Right lobe of liver (tissue), 6 donors: ENCODE measurements at regions not wholly inside any gene's neighbourhood (a gene's known extent, or its start where the extent isn't known, plus 50 kb on each side); places are given as distances from the start of the nearest gene placed in this dataset.

ENCODE experiments used
- ATAC-seq, 4 donors: fragments of 200-7000 bp; cut with Tn5 transposase; one replicate each; pipeline ENCODE4 v1.9.1; 2020; ENCODE audit warnings: mild to moderate bottlenecking in 4 of 4, moderate library complexity in 4 of 4
- DNase-seq, 3 donors: peaks; one replicate each; pipeline ENCODE4 v3.0.0-alpha.2; 2020
- H3K27ac ChIP-seq, 3 donors: fragments of 200-600 bp; one replicate each; pipeline ENCODE4 v1.8.0; 2022
- H3K27me3 ChIP-seq, 2 donors: fragments of 200-600 bp; one replicate each; pipeline ENCODE4 v1.8.0; 2022
- H3K36me3 ChIP-seq, 4 donors: fragments of 200-600 bp; sonication (generic) in 1 of 4; one replicate each; pipeline versions ENCODE4 v1.5.1 to v1.8.0; 2017 to 2022; ENCODE audit warnings: control low read depth in 1 of 4
- H3K4me1 ChIP-seq, 4 donors: fragments of 200-600 bp; sonication (generic) in 1 of 4; one replicate each; pipeline versions ENCODE4 v1.5.1 to v1.8.0; 2017 to 2022; ENCODE audit warnings: control low read depth in 1 of 4
- H3K4me3 ChIP-seq, 3 donors: fragments of 200-600 bp; one replicate each; pipeline ENCODE4 v1.8.0; 2022
- H3K9me3 ChIP-seq, 4 donors: fragments of 200-600 bp; sonication (generic) in 1 of 4; one replicate each; pipeline versions ENCODE4 v1.5.1 to v1.8.0; 2017 to 2022; ENCODE audit warnings: control low read depth in 1 of 4
- CTCF ChIP-seq, 4 donors: fragments of 200-600 bp in 3 of 4; fragments of 450-650 bp in 1 of 4; IDR thresholded peaks; one replicate each; pipeline versions ENCODE4 v1.5.1 to v1.8.0; 2016 to 2022; ENCODE audit warnings: antibody characterized with exemption in 4 of 4, mild to moderate bottlenecking in 2 of 4
- POLR2A ChIP-seq: fragments of 450-650 bp; IDR thresholded peaks from one replicate; pipeline ENCODE4 v1.6.1; 2017; ENCODE audit warnings: antibody characterized with exemption, mild to moderate bottlenecking
- WGBS: methylation state at CpG from one replicate; pipeline ENCODE4 v1.1.6; 2018; ENCODE audit warnings: low coverage, low lambda C conversion rate; ENCODE audit not compliant: insufficient coverage; ENCODE audit errors: missing lambda C conversion rate; 5-methylcytosine and 5-hydroxymethylcytosine counted together
- intact Hi-C, 2 donors: fragments of 100-400 bp; cut with DNase I; formaldehyde crosslinking; loops; one replicate each; pipeline versions ENCODE4 v1.11.2 to v1.14.1; 2022
- donor health status: DM: no; HTN: yes; CAD: no.
- donor health status: DM: no; HTN: no; CAD: no.
- donor health status: DM: no; HTN: no; CAD: no.
- donor health status: DM: no; HTN: yes; CAD: no.
- donor health status: DM: no; HTN: yes; CAD: no.

GRCh38 chr18:78497641-78498040, 482.0 kb upstream of the SALL3 start:
- H3K27me3 ChIP-seq = no peaks in the 10 kb centered on the region
- intact Hi-C loops = no loop called here
- ATAC-seq (no peak), DNase-seq (no peak)
- 30% methylated on average over 5 of the region's 13 CpGs for WGBS
- TF ChIP-seq CTCF (IDR thresholded peaks at IDR 0.05) (no peak), POLR2A (no peak)
- H3K4me3 ChIP-seq = no peak overlapping the region
- no peak overlapping the region for H3K27ac ChIP-seq
- no peaks in the 10 kb centered on the region for H3K36me3 ChIP-seq
- H3K9me3 ChIP-seq = no peaks in the 10 kb centered on the region
- H3K4me1 ChIP-seq = no peaks in the 10 kb centered on the region

- no peak for DNase-seq
- H3K27ac ChIP-seq = no peak overlapping the region
- ATAC-seq = no peak
- H3K9me3 ChIP-seq = no peaks in the 10 kb centered on the region
- H3K27me3 ChIP-seq = no peaks in the 10 kb centered on the region
- 69% methylated on average over 9 of the region's 15 CpGs for WGBS
- intact Hi-C loops = no loop called here
- no peak for TF ChIP-seq POLR2A
- TF ChIP-seq CTCF (IDR thresholded peaks at IDR 0.05) = no peak
- no peaks in the 10 kb centered on the region for H3K36me3 ChIP-seq
- H3K4me3 ChIP-seq = no peak overlapping the region
- no peaks in the 10 kb centered on the region for H3K4me1 ChIP-seq
Measured at GRCh38 chr18:78499586-78499985, 480.0 kb upstream of the SALL3 start.

- intact Hi-C loops = no loop called here
- Histone ChIP-seq H3K27ac (no peak overlapping the region), H3K9me3 (no peaks in the 10 kb centered on the region), H3K27me3 (no peaks in the 10 kb centered on the region), H3K36me3 (no peaks in the 10 kb centered on the region), H3K4me1 (no peaks in the 10 kb centered on the region), H3K4me3 (no peak overlapping the region)
- TF ChIP-seq CTCF (IDR thresholded peaks at IDR 0.05) = no peak
- TF ChIP-seq POLR2A = no peak
- DNase-seq (no peak), ATAC-seq (no peak)
- WGBS = 72% methylated on average over 6 of the region's 7 CpGs
Measured at GRCh38 chr18:78501251-78501650, 478.4 kb upstream of the SALL3 start.

- 98% methylated on average over 7 of the region's 15 CpGs for WGBS
- Histone ChIP-seq H3K4me3 (no peak overlapping the region), H3K4me1 (no peaks in the 10 kb centered on the region), H3K27ac (no peak overlapping the region), H3K27me3 (no peaks in the 10 kb centered on the region), H3K9me3 (no peaks in the 10 kb centered on the region), H3K36me3 (no peaks in the 10 kb centered on the region)
- no peak for ATAC-seq
- DNase-seq = no peak
- TF ChIP-seq CTCF (IDR thresholded peaks at IDR 0.05) (no peak), POLR2A (no peak)
- intact Hi-C loops = no loop called here
Measured at GRCh38 chr18:78503129-78503528, 476.5 kb upstream of the SALL3 start.

GRCh38 chr18:78505851-78506461, 473.7 kb upstream of the SALL3 start:
- no peaks in the 10 kb centered on the region for H3K9me3 ChIP-seq
- intact Hi-C loops = no loop called here
- DNase-seq = no peak
- WGBS = 47% methylated on average over 10 of the region's 30 CpGs
- no peak for ATAC-seq
- TF ChIP-seq CTCF (IDR thresholded peaks at IDR 0.05) (no peak), POLR2A (no peak)
- H3K4me1 ChIP-seq = no peaks in the 10 kb centered on the region
- no peaks in the 10 kb centered on the region for H3K36me3 ChIP-seq
- no peak overlapping the region for H3K27ac ChIP-seq
- H3K27me3 ChIP-seq = no peaks in the 10 kb centered on the region
- no peak overlapping the region for H3K4me3 ChIP-seq
